ENCODE measurements at regions not wholly inside any gene's neighbourhood (a gene's known extent, or its start where the extent isn't known, plus 50 kb on each side); places are given as distances from the start of the nearest gene placed in this dataset.

- TF ChIP-seq CTCF (IDR thresholded peaks at IDR 0.05; ENCODE audit: unreplicated experiment): peak; percentile 43
- peak overlapping the region; percentile 90 for H3K4me3 Mint-ChIP-seq (ENCODE audit: unreplicated experiment)
- no peaks in the 10 kb centered on the region for H3K9me3 Mint-ChIP-seq (ENCODE audit: unreplicated experiment)
- DNase-seq (ENCODE audit: unreplicated experiment): peak; percentile 91
- intact Hi-C loops (cut with micrococcal nuclease): loop anchor here (1.0 to 5.0 kb wide), 4 partner anchors 46 to 894 kb away; no protein-coding TSS in a partner anchor
- peak overlapping the region; percentile 75 for H3K27ac Mint-ChIP-seq (ENCODE audit: low read depth, unreplicated experiment)
- BruUV-seq (replicated peaks): no TSS peak
- H3K4me1 Mint-ChIP-seq (ENCODE audit: insufficient read depth, unreplicated experiment): no peaks in the 10 kb centered on the region
- CTCF ChIA-PET: interaction anchor here (0.6 to 1.3 kb wide), 5 partner anchors 72 to 899 kb away, joined by 3 to 5 read pairs (median 4); no protein-coding TSS in a partner anchor
- H3K36me3 Mint-ChIP-seq (ENCODE audit: insufficient read depth, unreplicated experiment): no peaks in the 10 kb centered on the region
- POLR2A ChIA-PET: interaction anchor here (0.6 kb wide), 1 partner anchor 777 kb away, joined by 5 read pairs; no protein-coding TSS in a partner anchor
- H3K27me3 Mint-ChIP-seq (ENCODE audit: insufficient read depth, unreplicated experiment): peaks cover 33% of the 10 kb centered on the region
Measured at GRCh38 chr10:78302989-78303854, 269.6 kb downstream of the RPS24 start.

- Mint-ChIP-seq H3K9me3 (ENCODE audit: unreplicated experiment) (no peaks in the 10 kb centered on the region), H3K4me1 (ENCODE audit: insufficient read depth, unreplicated experiment) (no peaks in the 10 kb centered on the region), H3K36me3 (ENCODE audit: insufficient read depth, unreplicated experiment) (no peaks in the 10 kb centered on the region), H3K27ac (ENCODE audit: low read depth, unreplicated experiment) (no peak overlapping the region), H3K4me3 (ENCODE audit: unreplicated experiment) (no peak overlapping the region), H3K27me3 (ENCODE audit: insufficient read depth, unreplicated experiment) (peaks cover 44% of the 10 kb centered on the region)
- CTCF ChIA-PET: interaction anchor here (0.7 to 1.5 kb wide), 6 partner anchors 10 to 894 kb away, joined by 3 to 11 read pairs (median 3); no protein-coding TSS in a partner anchor
- POLR2A ChIA-PET: interaction anchor here (0.6 kb wide), 2 partner anchors 211 to 776 kb away, joined by 3 to 5 read pairs; no protein-coding TSS in a partner anchor
- no TSS peak for BruUV-seq (replicated peaks)
- intact Hi-C loops (cut with micrococcal nuclease): loop anchor here (5.0 kb wide), 2 partner anchors 92 to 893 kb away; no protein-coding TSS in a partner anchor
- TF ChIP-seq CTCF (IDR thresholded peaks at IDR 0.05; ENCODE audit: unreplicated experiment): no peak
- no peak for DNase-seq (ENCODE audit: unreplicated experiment)
Measured at GRCh38 chr10:78304091-78305045, 270.7 kb downstream of the RPS24 start.

- POLR2A ChIA-PET: no interaction called here
- Mint-ChIP-seq H3K27me3 (ENCODE audit: insufficient read depth, unreplicated experiment) (peaks cover 54% of the 10 kb centered on the region), H3K9me3 (ENCODE audit: unreplicated experiment) (no peaks in the 10 kb centered on the region), H3K27ac (ENCODE audit: low read depth, unreplicated experiment) (no peak overlapping the region), H3K4me3 (ENCODE audit: unreplicated experiment) (no peak overlapping the region), H3K4me1 (ENCODE audit: insufficient read depth, unreplicated experiment) (no peaks in the 10 kb centered on the region), H3K36me3 (ENCODE audit: insufficient read depth, unreplicated experiment) (no peaks in the 10 kb centered on the region)
- DNase-seq (ENCODE audit: unreplicated experiment): no peak
- CTCF ChIA-PET: interaction anchor here (0.6 to 1.5 kb wide), 2 partner anchors 60 to 893 kb away, joined by 3 to 5 read pairs; no protein-coding TSS in a partner anchor
- TF ChIP-seq CTCF (IDR thresholded peaks at IDR 0.05; ENCODE audit: unreplicated experiment): no peak
- BruUV-seq (replicated peaks): no TSS peak
- intact Hi-C loops (cut with micrococcal nuclease): no loop called here
Measured at GRCh38 chr10:78305311-78305710, 271.6 kb downstream of the RPS24 start.

All from MCF 10A (cell line).